ENCODE measurements at regions not wholly inside any gene's neighbourhood (a gene's known extent, or its start where the extent isn't known, plus 50 kb on each side); places are given as distances from the start of the nearest gene placed in this dataset.
"Not testable (repeated sequence)": the region's sequence is repeated elsewhere in the genome, so short reads cannot be mapped to it uniquely, and the experiment has no call there.

DNA sequence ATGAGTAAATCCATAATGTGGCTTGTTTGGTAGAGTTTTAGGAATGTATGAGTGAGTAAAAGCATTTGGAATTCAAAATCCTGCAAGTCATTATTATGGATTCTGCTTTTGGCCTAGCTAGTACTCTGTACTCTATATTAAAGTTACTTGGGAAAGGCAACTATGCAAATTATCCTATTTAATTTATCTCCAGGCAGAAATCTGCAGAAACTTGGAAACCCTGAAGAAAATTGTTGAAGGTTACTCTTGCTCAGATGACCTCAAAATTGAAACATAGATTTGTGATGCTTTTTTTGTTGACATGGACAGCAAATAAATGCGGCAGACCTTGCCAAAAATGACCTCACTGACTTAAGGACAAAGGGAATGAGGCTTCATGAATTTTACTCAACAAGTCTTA is 477.1 kb upstream of the EYS start:
- H3K9ac ChIP-seq, result no peak overlapping the region
- peaks cover 0 to 7% (median 5%) of the 10 kb centered on the region in 11 experiments; a peak in 14 of 22 replicates for H3K9me3 ChIP-seq (replicated peaks in 1 of 11)
- H3K4me1 ChIP-seq, result no peaks in the 10 kb centered on the region
- no peak overlapping the region for H3K4me2 ChIP-seq
- TF ChIP-seq Cebpa-rat (IDR thresholded peaks at IDR 0.05), result no peak
- no peaks in the 10 kb centered on the region for H3K27me3 ChIP-seq
- no peak overlapping the region for H3K27ac ChIP-seq
- no peak overlapping the region for H3K4me3 ChIP-seq
- H3K36me3 ChIP-seq, result no peaks in the 10 kb centered on the region
- H4K20me1 ChIP-seq, result no peaks in the 10 kb centered on the region

DNA sequence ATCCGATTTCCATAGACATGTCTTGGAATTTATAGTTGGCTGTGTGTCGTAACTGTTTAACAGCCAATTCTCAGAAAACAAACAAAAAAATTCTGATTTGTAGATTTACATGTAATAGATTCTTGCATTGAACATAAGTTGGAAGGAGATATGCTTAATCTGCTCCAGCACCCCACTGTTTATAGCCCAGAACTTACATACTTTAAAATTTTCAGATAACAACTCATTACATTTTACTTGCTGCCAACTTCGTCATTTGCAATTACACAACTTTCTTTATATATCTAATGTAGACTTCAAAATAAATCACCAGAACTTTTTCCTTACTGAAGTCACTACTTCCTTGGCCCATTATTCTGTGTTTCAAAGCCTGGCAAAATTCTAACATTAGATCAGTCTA is 472.3 kb upstream of the EYS start:
- Histone ChIP-seq H3K36me3 (no peaks in the 10 kb centered on the region), H4K20me1 (no peaks in the 10 kb centered on the region), H3K27ac (no peak overlapping the region), H3K4me2 (no peak overlapping the region), H3K27me3 (no peaks in the 10 kb centered on the region), H3K9me3 (replicated peaks in 1 of 11) (peaks cover 0 to 1% (median 0%) of the 10 kb centered on the region in 11 experiments; a peak in 5 of 22 replicates), H3K4me1 (no peaks in the 10 kb centered on the region), H3K4me3 (no peak overlapping the region), H3K9ac (no peak overlapping the region)
- TF ChIP-seq Cebpa-rat (IDR thresholded peaks at IDR 0.05), result no peak

DNA sequence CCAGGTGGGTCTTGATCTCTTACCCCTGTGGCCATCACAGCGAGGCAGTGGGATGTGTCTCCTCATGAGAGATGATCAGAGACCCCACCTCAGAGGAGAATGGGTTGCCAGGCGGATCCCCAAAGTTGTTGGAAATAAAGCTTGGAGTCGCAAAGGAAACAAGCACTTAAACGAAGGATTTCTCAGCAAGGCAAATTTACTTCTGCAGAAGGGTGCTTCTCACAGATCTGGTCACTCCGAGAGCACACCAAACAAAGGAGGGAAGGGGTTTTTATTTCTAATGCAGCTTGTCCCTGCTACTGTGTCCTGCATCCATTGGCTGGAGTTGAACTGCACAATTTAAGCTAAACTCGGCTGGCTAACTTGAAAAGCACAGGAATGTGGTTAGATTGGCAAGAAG is 466.6 kb upstream of the EYS start:
- Histone ChIP-seq H3K9me3 (replicated peaks in 1 of 11) (peaks cover 20 to 25% (median 23%) of the 10 kb centered on the region in 11 experiments), H3K4me2 (no peak overlapping the region), H4K20me1 (no peaks in the 10 kb centered on the region), H3K27me3 (no peaks in the 10 kb centered on the region), H3K4me3 (no peak overlapping the region), H3K36me3 (no peaks in the 10 kb centered on the region), H3K4me1 (no peaks in the 10 kb centered on the region), H3K9ac (no peak overlapping the region), H3K27ac (no peak overlapping the region)
- TF ChIP-seq Cebpa-rat (IDR thresholded peaks at IDR 0.05), result no peak

DNA sequence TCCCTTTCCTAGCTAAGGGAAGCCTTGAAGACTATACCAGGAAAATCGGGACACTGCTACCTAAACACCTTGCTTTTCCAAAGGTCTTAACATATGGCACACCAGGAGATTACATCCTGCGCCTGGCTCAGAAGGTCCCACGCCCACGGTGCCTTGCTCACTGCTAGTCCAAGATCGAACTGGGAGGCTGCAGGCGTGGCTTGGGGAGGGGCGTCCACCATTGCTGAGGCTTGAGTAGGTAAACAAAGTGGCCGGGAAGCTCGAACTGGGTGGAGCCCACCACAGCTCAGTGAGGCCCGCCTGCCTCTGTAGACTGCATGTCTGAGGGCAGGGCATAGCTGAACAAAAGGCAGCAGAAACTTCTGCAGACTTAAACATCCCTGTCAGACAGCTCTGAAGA is 459.7 kb upstream of the EYS start:
- peaks cover 12 to 33% (median 22%) of the 10 kb centered on the region in 11 experiments for H3K9me3 ChIP-seq (replicated peaks in 1 of 11)
- not testable (repeated sequence) for H3K36me3 ChIP-seq, H3K27me3 ChIP-seq, H3K27ac ChIP-seq, H3K4me3 ChIP-seq, H4K20me1 ChIP-seq, H3K4me2 ChIP-seq, H3K9ac ChIP-seq, H3K4me1 ChIP-seq

DNA sequence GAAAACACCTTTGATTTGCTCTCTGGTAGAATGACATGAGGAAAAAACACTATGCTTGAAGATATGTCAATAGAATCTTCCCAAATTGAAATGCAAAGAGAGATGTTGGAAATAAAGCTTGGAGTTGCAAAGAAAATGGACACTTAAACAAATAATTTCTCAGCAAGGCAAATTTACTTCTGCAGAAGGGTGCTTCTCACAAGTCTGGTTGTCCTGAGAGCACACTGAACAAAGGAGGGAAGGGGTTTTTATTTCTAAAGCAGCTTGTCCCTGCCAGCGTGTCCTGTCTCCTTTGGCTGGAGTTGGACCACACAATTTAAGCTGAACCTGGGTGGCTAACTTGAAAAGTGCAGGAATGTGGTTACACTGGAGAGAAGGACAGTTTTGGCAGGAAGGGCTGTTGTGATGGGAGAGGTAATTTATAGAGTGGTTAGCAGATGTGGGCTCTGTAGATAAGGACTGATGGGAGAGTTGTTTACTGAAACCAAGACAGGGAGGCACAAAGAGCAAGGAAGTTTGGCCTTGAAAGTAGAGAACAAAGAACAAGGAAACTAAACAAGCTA is 454.6 kb upstream of the EYS start:
- no peaks in the 10 kb centered on the region for H3K27me3 ChIP-seq
- no peak overlapping the region for H3K27ac ChIP-seq
- no peak overlapping the region for H3K4me3 ChIP-seq
- H3K4me1 ChIP-seq, result no peaks in the 10 kb centered on the region
- H3K36me3 ChIP-seq, result no peaks in the 10 kb centered on the region
- no peak overlapping the region for H3K4me2 ChIP-seq
- H4K20me1 ChIP-seq, result no peaks in the 10 kb centered on the region
- no peak overlapping the region for H3K9ac ChIP-seq
- peaks cover 32 to 51% (median 41%) of the 10 kb centered on the region in 11 experiments for H3K9me3 ChIP-seq (replicated peaks in 1 of 11)
- TF ChIP-seq Cebpa-rat (IDR thresholded peaks at IDR 0.05), result no peak

DNA sequence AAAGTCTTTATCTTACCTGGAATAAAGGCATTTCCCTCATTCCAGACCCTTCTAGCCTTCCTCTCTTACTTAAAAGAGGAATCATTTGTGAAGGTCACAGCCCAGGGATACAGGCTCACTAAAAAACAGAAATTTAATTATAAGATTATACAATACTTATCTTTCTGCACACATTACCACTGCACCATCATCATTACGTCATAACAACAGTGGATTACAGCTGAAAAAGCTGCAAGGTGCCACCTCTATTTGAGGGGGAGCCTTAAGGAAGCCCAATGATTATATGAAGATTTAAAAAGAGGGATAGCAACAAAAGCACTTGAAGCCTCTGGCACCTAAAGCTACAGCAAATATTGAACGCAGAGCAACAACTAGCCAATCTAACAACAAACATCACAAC is 452.9 kb upstream of the EYS start:
- H3K36me3 ChIP-seq, result no peaks in the 10 kb centered on the region
- no peak overlapping the region for H3K27ac ChIP-seq
- H3K4me2 ChIP-seq, result no peak overlapping the region
- H3K4me1 ChIP-seq, result no peaks in the 10 kb centered on the region
- no peak overlapping the region for H3K4me3 ChIP-seq
- H3K9me3 ChIP-seq (replicated peaks in 1 of 11), result peaks cover 32 to 50% (median 36%) of the 10 kb centered on the region in 11 experiments
- H3K9ac ChIP-seq, result no peak overlapping the region
- H3K27me3 ChIP-seq, result no peaks in the 10 kb centered on the region
- no peak for TF ChIP-seq Cebpa-rat (IDR thresholded peaks at IDR 0.05)
- H4K20me1 ChIP-seq, result no peaks in the 10 kb centered on the region

DNA sequence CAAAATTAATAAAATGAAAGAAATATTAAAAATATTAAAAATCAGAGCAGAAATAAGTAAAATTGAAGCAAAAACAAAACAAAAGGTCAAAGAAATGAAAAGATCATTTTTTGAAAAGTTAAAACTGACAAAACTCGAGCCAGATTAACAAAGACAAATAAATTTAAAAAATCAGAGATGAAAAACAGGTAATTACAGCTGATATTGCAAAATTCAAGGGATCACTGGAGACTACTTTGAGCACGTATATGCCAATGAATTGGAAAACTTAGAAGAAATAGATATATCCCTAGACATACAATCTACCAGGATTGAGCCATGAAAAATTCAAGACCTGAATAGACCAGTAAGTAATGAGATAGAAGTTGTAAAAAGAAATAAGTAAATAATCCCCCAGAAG is 446.2 kb upstream of the EYS start:
- H3K9ac ChIP-seq, result no peak overlapping the region
- no peaks in the 10 kb centered on the region for H3K9me3 ChIP-seq (replicated peaks in 1 of 11)
- no peak for TF ChIP-seq Cebpa-rat (IDR thresholded peaks at IDR 0.05)
- no peaks in the 10 kb centered on the region for H3K27me3 ChIP-seq
- H3K4me1 ChIP-seq, result no peaks in the 10 kb centered on the region
- no peak overlapping the region for H3K27ac ChIP-seq
- no peak overlapping the region for H3K4me3 ChIP-seq
- H4K20me1 ChIP-seq, result no peaks in the 10 kb centered on the region
- no peaks in the 10 kb centered on the region for H3K36me3 ChIP-seq
- no peak overlapping the region for H3K4me2 ChIP-seq

DNA sequence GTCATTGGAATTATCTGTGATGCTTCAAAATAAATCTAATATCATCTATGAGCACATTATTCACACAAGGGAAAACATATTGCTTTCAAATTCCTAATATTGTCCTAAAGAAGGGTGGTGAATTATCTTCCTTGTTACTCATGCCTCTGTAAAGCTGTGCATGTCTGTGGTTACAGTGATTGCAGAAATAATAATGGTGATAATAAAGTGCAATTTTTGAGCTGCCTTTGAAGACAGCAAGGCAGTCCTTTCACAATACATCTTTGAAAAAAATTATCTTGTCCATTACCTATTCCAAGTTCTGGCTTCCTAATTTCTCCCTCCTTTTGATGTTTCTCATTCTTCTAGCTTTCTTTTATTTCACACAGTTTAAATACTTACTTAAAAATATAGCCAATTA is 442.1 kb upstream of the EYS start:
- H3K4me2 ChIP-seq, result no peak overlapping the region
- no peaks in the 10 kb centered on the region for H4K20me1 ChIP-seq
- 0 out of 22 replicates have a peak, but pooled peaks cover 0 to 7% (median 0%) of the 10 kb centered on the region in 11 experiments for H3K9me3 ChIP-seq (replicated peaks in 1 of 11)
- no peaks in the 10 kb centered on the region for H3K36me3 ChIP-seq
- no peak overlapping the region for H3K4me3 ChIP-seq
- H3K9ac ChIP-seq, result no peak overlapping the region
- no peaks in the 10 kb centered on the region for H3K27me3 ChIP-seq
- no peaks in the 10 kb centered on the region for H3K4me1 ChIP-seq
- no peak for TF ChIP-seq Cebpa-rat (IDR thresholded peaks at IDR 0.05)
- H3K27ac ChIP-seq, result no peak overlapping the region

DNA sequence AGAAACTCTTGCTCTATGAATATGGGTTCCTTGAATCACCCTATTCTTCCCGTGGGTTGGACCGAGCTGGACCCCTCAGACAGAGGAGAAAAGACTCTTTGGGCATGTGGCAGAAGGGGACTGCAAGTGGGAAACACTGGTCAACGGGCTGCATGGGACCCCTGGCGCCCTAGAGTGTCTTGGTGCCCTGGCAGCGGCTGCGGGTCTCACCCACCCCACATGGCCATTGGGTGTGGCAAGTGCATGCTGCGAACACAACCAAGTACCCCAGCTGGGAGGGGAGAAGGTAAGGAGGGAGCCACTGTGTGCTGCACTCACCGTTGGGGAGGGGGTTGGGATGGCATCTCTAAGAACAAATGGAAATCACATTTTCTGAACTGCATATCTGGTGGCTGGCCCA is 438.8 kb upstream of the EYS start:
- Histone ChIP-seq H3K4me2 (no peak overlapping the region), H3K4me3 (no peak overlapping the region), H3K9ac (no peak overlapping the region), H3K4me1 (peaks cover 0 to 7% (median 5%) of the 10 kb centered on the region in 10 experiments; a peak in 7 of 20 replicates), H3K36me3 (no peaks in the 10 kb centered on the region), H4K20me1 (no peaks in the 10 kb centered on the region), H3K9me3 (replicated peaks in 1 of 11) (0 out of 22 replicates have a peak, but pooled peaks cover 0 to 7% (median 0%) of the 10 kb centered on the region in 11 experiments), H3K27me3 (no peaks in the 10 kb centered on the region), H3K27ac (no peak overlapping the region)
- no peak for TF ChIP-seq Cebpa-rat (IDR thresholded peaks at IDR 0.05)

DNA sequence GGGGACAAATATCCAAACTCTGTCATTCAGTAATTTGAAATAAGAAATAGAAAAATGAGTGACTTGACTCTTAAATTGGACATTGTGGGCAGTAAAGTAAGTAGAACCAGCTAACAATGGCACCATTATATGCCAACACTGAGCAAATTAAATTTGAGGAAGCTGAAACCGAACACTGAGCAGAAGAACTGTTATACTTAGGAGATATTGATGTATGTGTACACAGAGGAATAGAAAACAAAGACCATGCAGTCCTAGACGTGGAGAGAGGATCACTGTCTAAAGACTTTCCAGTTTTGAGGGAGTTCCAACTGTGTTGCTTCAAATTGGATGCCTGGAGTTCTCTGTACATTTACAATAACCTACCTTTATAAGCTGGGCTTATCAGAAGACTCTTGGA is 427.0 kb upstream of the EYS start:
- no peak overlapping the region for H3K27ac ChIP-seq
- no peaks in the 10 kb centered on the region for H3K27me3 ChIP-seq
- no peaks in the 10 kb centered on the region for H3K36me3 ChIP-seq
- H3K4me2 ChIP-seq, result no peak overlapping the region
- H3K9ac ChIP-seq, result no peak overlapping the region
- TF ChIP-seq Cebpa-rat (IDR thresholded peaks at IDR 0.05), result no peak
- H3K9me3 ChIP-seq (replicated peaks in 1 of 11), result peaks cover 0 to 9% (median 0%) of the 10 kb centered on the region in 11 experiments; a peak in 2 of 22 replicates
- no peaks in the 10 kb centered on the region for H4K20me1 ChIP-seq
- no peak overlapping the region for H3K4me3 ChIP-seq
- no peaks in the 10 kb centered on the region for H3K4me1 ChIP-seq
